Suprapubic skin (tissue), 4 donors: ENCODE measurements at regions not wholly inside any gene's neighbourhood (a gene's known extent, or its start where the extent isn't known, plus 50 kb on each side); places are given as distances from the start of the nearest gene placed in this dataset.

Source experiments
- CTCF ChIP-seq, 2 donors: fragments of 200-600 bp in 1 of 2; fragments of 450-650 bp in 1 of 2; sonication (generic) in 1 of 2; IDR thresholded peaks; one replicate each; pipeline ENCODE4 v1.5.1; 2016 to 2019; ENCODE audit warnings: antibody characterized with exemption in 2 of 2, mild to moderate bottlenecking in 1 of 2, moderate library complexity in 1 of 2
- POLR2A ChIP-seq, 2 donors: fragments of 450-650 bp; IDR thresholded peaks; one replicate each; pipeline ENCODE4 v1.6.1; 2017; ENCODE audit warnings: antibody characterized with exemption in 2 of 2, mild to moderate bottlenecking in 2 of 2, moderate library complexity in 2 of 2
- POLR2AphosphoS5 ChIP-seq, 3 donors: sonication (generic); formaldehyde crosslinking; IDR thresholded peaks; one replicate each; pipeline ENCODE4 v1.6.1; 2017; ENCODE audit warnings: antibody characterized with exemption in 3 of 3

DNA sequence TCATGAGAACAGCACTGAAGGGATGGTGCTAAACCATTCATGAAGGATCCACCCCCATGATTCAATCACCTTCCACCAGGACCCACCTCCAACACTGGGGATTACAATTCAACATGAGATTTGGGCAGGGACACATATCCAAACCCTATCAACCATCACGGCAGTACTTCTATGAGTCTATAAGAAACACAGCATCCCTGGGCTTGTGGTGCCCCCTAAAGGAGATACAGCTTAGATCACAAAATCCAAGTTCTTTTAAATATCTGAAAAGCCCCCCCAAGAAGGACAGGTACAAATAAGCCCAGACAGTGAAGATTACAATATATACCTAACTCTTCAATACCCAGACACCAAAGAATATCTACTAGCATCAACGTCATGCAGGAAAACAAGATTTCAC, 233.7 kb upstream of the ADRA1B start:
- no peak for TF ChIP-seq CTCF (IDR thresholded peaks at IDR 0.05)
- no peak for TF ChIP-seq POLR2A (IDR thresholded peaks at IDR 0.05)
- TF ChIP-seq POLR2AphosphoS5 (IDR thresholded peaks at IDR 0.05) = no peak
